ENCODE measurements at regions not wholly inside any gene's neighbourhood (a gene's known extent, or its start where the extent isn't known, plus 50 kb on each side); places are given as distances from the start of the nearest gene placed in this dataset.

GRCh38 chr16:66135421-66135831, 231.1 kb upstream of the CDH5 start:
- DNase-seq, result no peak

DNA sequence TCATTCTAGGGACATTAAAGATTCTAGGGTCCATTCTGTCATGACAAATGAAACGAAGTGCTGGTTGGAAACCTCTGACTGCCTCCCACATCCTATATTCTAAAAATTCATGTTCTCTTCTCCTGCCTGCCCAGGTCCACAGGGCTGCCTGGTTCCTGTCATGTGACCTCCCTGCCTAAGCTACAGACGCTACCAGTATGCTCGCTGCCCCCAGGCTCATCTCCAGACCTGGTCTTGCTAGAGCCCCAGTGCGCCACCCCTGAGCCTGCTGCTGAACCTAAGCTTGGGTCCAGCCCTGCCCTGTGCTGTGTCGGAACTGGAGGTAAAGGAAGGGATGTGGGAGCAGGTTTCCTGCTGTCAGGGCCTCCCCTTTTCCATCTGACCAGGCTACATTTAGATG, 231.6 kb upstream of the CDH5 start:
- DNase-seq, result no peak

DNA sequence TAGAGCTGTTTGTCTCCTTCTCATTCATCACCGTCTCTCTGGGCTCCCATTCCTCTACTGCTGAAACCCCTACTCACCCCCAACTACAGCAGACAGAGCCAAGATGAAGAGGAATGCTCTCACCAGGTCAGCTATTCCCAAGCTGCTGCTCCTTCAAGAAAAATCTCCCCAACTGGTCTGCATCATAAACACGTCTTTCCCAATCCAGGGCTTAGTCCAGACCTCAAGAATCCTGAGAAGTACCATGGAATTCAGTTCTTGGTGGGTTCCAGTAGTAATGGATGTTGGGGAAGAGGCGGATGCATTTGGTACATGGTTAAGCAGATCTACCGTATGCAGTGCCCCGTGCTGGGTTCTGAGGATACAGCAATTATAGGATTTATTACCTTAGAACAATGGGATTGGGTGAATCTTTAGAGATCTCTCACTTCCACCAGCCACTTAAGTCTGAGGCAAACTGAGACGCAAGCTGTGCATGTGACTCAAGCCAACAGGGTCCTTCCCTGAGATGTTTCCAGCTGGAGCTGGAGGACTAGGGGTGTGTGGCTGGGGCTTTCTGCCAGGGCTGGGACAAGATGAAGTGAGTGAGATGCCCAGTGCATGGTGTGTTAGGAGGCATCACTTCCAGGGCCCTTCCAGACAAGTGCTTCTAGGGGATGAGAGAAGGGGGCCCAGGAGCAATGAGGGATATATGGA, 232.7 kb upstream of the CDH5 start:
- no peak for DNase-seq

DNA sequence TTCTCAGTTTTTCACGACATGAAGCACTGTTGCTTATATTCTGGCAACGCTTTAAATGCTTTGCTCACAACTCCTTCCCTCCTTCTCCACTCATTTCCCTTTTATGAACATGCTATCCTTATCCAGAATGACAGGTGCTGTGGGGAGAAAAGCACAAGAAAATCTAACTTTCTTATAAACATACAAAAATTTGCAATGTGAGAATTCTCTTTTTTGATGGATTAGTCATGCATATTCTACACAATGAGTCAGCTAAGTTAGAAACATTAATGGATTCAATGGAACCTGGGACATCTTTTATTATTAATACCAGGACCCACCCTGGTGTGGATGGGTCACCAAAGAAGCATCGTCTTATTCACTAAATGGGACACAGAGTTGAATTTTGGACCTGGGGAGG, 234.6 kb upstream of the CDH5 start:
- DNase-seq, result no peak

DNA sequence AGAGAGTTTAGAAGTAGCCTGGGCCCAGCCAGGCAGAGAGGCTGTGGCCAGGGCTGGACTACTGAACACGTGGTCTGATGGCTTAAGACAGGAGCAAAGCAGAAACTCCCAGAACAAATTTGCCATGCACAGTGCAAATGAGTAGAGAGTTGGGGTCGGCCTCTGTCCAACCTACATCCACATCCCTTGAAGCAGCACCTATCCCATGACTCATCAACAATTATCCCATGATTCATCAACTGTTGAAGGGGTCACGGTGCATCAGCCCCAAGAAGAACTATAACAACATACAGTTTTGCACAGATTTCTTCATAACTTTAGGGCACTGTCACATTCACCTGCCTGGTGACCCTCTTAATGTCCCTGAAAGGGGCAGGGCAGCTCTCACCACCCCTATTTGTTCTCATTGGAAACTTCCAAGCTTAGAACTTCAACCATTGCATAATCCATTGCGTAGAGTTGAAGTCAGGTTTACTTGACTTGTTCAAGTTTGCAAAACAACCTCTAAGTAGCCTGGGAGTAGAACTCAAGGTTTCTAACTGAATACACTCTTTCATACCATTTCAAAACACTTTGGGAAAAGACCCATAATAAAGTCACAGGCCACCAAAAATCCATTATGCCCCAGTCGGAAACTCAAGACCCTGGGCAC, 235.2 kb upstream of the CDH5 start:
- no peak for DNase-seq

GRCh38 chr16:66130296-66130905, 236.1 kb upstream of the CDH5 start:
- DNase-seq, result no peak

GRCh38 chr16:66129196-66129595, 237.3 kb upstream of the CDH5 start:
- no peak for DNase-seq

DNA sequence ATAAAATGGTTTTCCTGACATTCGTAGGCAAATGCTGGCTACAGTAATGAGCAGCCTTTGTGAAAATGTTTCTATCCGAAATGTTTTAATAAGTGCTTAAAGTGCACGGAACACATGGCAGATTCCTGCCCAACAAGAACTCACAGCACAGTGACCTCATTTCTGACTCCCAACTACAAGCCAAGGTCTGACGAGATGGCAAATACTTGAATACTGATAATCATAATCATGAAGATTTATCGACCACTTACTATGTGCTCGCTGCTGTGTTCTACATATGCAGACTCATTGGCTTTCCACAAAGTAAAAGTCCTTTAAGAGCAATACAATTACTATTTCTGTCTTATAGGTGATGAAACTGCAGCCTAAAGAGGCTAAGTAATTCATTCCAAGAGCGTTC, 238.1 kb upstream of the CDH5 start:
- no peak for DNase-seq

DNA sequence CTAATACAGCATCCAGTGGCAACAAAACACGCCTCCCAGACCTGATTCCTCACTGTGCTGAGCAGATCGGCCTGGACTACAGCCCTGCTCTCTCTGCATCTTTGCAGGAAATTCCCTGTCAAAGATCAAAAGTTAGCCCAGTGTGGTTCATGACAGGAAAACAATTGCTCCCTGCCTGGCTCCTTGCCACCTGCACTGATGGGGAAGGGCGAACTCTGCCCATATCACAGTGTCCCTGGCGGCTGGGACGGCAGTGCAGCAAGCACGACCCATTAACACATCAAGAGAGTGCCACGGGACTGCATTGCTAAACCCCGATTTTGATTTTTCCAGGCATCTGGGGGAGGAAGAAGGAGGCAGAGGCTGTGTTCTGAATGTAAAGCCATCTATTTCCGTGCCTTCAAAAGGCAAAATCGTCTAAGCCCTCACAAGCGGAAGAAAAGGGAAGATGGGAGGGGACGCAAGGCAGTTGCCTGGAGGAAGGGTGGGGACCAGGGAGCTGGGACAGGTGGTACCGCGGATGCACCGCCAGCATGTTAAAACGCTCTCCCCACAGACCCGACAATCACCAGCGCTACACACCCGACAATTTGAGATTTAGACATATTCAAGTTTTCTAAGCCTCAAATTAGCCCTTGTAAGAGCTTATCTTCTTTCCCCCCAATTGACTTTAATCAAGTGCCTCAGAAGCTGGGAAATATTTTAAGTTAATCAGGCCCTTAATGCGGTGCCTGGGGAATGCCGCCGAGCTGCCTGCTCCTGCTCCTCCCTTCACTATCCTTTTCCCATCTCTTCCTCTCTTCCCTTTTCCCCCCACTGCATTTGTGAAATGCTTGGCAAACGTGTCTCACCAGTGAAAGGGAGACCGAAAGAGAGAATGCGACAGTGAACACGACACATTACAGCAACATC, 238.8 kb upstream of the CDH5 start:
- DNase-seq, result no peak

GRCh38 chr16:66121466-66121865, 245.0 kb upstream of the CDH5 start:
- no peak for DNase-seq

GRCh38 chr16:66120656-66121055, 245.8 kb upstream of the CDH5 start:
- DNase-seq, result no peak

DNA sequence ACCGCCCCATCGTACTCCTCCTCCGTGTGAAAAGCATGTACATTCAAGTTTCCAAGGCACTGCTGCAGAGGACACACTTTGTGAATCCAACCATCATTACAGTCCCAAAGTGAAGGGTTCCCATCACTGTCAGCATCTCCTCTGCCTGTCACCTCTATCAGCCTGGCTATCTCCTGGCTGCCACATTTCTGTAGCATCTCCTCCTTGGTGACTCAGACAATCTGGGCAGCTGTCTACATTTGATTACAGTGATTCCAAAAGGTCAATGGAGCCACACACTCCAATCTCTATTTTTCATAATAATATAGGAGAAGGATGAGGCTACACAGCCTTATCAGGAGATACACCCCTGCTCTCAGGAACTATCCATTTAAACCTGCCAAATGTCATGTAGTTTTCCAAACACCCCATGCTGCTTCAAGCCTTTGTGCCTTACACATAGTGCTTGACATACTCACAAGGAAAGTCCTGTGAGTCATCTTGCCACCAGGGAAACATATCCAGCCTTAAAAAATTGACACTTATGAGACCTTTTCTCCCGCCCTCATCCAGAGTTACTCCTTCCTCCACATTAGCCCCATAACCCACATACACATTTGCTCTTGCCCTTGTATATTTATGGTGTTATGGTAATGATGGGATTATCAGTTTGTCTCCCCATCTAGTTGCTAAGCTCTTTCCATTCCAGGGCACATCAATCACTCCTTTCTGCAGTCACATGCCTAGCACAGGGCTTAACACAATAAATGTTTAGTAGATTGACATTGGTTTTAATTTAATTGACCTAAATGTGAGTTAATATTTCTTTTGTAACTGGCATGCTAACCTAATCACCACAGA, 250.1 kb upstream of the CDH5 start:
- DNase-seq, result no peak

DNA sequence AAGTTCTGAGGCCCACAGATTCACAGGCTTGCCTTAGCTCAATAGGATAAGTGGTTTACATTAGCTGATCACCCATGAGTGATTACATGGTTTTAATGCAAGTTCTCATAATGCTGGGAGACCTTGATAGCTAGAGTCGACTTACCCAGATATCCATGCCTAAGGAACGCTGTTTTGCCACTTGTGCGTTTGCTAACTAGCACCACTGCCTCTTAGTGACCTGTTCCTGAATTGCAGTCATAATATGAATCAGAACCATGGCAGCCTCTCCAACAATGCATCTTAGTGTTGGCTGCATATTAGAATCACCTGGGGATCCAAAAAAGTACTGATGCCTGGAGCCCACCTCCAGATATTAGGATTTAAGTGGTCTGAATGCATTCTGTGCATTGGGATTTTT, 251.1 kb upstream of the CDH5 start:
- no peak for DNase-seq

DNA sequence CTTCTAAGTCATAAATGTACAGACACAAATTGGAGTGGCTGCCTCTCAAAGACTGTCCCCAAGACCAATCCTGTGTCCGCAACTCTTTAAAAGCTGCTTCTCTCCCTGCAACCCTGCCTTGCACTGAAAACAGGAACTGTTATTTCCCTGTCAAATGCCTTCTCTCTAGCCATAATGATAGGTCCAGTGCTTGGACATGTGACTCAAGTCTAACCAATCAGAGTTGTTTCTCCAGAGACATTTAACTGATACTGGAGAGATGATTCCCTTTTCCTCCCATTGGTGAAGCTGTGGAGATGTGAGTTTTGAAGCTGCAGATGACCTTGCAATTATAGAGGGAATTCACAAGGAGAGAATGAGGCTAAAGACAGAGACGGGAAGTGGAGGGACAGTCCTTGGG, 253.3 kb upstream of the CDH5 start:
- no peak for DNase-seq

DNA sequence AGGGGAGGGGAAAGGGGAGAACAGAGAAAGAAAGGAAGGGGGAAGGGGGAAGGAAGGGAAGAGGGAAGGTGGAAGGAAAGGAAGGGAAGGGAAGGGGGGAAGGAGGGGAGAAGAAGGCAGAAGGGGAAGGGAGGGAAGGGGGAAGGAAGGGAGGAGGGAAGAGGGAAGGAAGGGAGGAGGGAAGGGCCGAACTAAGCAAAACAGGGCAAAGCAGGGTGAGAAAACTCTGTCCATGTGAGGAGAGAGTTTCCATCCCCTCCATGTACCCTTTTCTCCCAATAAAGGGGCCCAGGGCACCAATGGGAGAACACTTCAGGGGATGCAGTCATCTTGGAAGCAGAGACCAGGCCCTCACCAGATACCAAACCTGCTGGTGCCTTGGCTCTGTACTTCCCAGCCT, 256.8 kb upstream of the CDH5 start:
- no peak for DNase-seq

GRCh38 chr16:66107661-66108060, 258.8 kb upstream of the CDH5 start:
- DNase-seq, result no peak

- DNase-seq, result no peak
These were observed 263.3 kb upstream of the CDH5 start for GRCh38 chr16:66103211-66103610.

DNA sequence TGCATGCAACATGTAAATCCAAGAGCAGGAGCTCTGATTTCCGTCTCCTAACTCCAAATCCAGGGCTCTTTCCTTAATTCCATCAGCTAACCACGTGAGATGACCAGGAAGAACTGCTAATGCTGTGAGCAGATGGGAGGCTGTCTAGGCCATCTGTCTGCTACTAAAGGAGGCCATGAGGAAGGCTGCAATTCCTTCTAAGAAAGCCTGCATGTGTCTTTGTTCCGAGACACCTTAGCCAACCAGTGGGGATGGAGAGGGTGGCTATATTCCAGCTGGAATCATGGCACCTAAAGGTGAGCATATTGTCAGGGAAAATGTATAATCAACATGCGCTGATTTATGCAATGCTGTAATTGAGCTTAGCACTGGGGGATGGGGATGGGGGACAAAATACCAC, 267.2 kb upstream of the CDH5 start:
- DNase-seq, result no peak

GRCh38 chr16:66097751-66098150, 268.7 kb upstream of the CDH5 start:
- DNase-seq, result no peak

- no peak for DNase-seq
These were observed 270.8 kb upstream of the CDH5 start for GRCh38 chr16:66095676-66096075.

DNA sequence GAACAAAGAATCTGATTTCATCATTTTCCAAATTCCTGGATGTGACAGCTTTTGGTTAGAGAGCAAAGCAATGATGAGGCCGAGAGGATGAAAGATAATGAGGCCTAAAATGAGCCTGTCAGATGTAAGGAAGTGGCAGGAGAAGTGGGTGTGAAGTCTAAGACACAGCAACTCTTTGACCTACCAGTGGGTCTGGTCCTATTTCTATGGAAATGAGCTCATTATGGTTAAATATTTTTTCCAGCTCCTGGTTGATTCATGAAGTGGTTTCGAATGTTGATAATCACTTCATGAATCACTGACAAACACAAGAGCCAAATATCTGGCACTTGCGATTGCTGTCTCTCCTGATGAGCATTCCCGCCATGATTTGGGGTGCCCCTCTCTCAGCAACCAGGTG, 273.3 kb upstream of the CDH5 start:
- no peak for DNase-seq

- no peak for DNase-seq
These were observed 275.0 kb upstream of the CDH5 start for GRCh38 chr16:66091471-66091891.

- no peak for DNase-seq
These were observed 277.8 kb upstream of the CDH5 start for GRCh38 chr16:66088681-66089080.
